HUES64 (cell line): ENCODE measurements at regions not wholly inside any gene's neighbourhood (a gene's known extent, or its start where the extent isn't known, plus 50 kb on each side); places are given as distances from the start of the nearest gene placed in this dataset.

Experiments
- H3K27ac ChIP-seq: 2 replicates; pipeline ENCODE4 v1.7.0; 2013; ENCODE audit warnings: low read depth, low read length, inconsistent platforms
- H3K27me3 ChIP-seq: 2 replicates; pipeline ENCODE4 v1.6.1; 2013; ENCODE audit warnings: mild to moderate bottlenecking, low read length; ENCODE audit not compliant: insufficient read depth
- H3K36me3 ChIP-seq: 2 replicates; pipeline ENCODE4 v1.6.1; 2013; ENCODE audit warnings: mild to moderate bottlenecking, low read length; ENCODE audit not compliant: insufficient read depth
- H3K4me1 ChIP-seq: 2 replicates; pipeline ENCODE4 v1.6.1; 2013; ENCODE audit warnings: mild to moderate bottlenecking, low read length, moderate library complexity; ENCODE audit not compliant: insufficient read depth
- H3K4me3 ChIP-seq: 2 replicates; pipeline ENCODE4 v1.5.1; 2013; ENCODE audit warnings: mild to moderate bottlenecking, low read length, moderate library complexity
- H3K9ac ChIP-seq: 2 replicates; pipeline ENCODE4 v1.6.1; 2013; ENCODE audit warnings: mild to moderate bottlenecking, low read depth, low read length
- H3K9me3 ChIP-seq: 2 replicates; pipeline ENCODE4 v1.6.1; 2013; ENCODE audit warnings: low read depth, low read length; ENCODE audit not compliant: insufficient read depth
- WGBS: fragments of 150-250, 120-280 bp; methylation state at CpG from one replicate; pipeline ENCODE4 v1.1.7; 2013; ENCODE audit warnings: missing lambda C conversion rate; 5-methylcytosine and 5-hydroxymethylcytosine counted together

GRCh38 chr3:41024031-41024836 is 175.1 kb upstream of the CTNNB1 start:
- WGBS, result 90% methylated on average over 5 of the region's 5 CpGs
- no peaks in the 10 kb centered on the region for H3K9me3 ChIP-seq
- no peak overlapping the region for H3K4me3 ChIP-seq
- H3K27ac ChIP-seq, result no peak overlapping the region
- no peaks in the 10 kb centered on the region for H3K36me3 ChIP-seq
- H3K4me1 ChIP-seq, result peaks cover 7% of the 10 kb centered on the region; the same call in 1 of the 2 replicates
- H3K27me3 ChIP-seq, result no peaks in the 10 kb centered on the region
- H3K9ac ChIP-seq, result no peak overlapping the region

GRCh38 chr3:41026394-41027177 is 172.7 kb upstream of the CTNNB1 start:
- WGBS, result 50% methylated on average over 3 of the region's 3 CpGs
- H3K27me3 ChIP-seq, result no peaks in the 10 kb centered on the region
- H3K9ac ChIP-seq, result no peak overlapping the region
- H3K27ac ChIP-seq, result no peak overlapping the region
- H3K4me1 ChIP-seq, result peaks cover 7% of the 10 kb centered on the region; the same call in 1 of the 2 replicates
- H3K36me3 ChIP-seq, result no peaks in the 10 kb centered on the region
- H3K4me3 ChIP-seq, result no peak overlapping the region
- H3K9me3 ChIP-seq, result no peaks in the 10 kb centered on the region

- Histone ChIP-seq H3K27me3 (no peaks in the 10 kb centered on the region), H3K4me3 (no peak overlapping the region), H3K4me1 (peaks cover 7% of the 10 kb centered on the region; the same call in 1 of the 2 replicates), H3K27ac (no peak overlapping the region), H3K9me3 (no peaks in the 10 kb centered on the region), H3K36me3 (no peaks in the 10 kb centered on the region), H3K9ac (no peak overlapping the region)
- WGBS, result 96% methylated on average over 3 of the region's 3 CpGs
Observed at GRCh38 chr3:41029356-41029755, 169.9 kb upstream of the CTNNB1 start.

GRCh38 chr3:41030220-41030619 is 169.1 kb upstream of the CTNNB1 start:
- Histone ChIP-seq H3K36me3 (no peaks in the 10 kb centered on the region), H3K4me3 (no peak overlapping the region), H3K9me3 (no peaks in the 10 kb centered on the region), H3K4me1 (peaks cover 7% of the 10 kb centered on the region; the same call in 1 of the 2 replicates), H3K27ac (no peak overlapping the region), H3K27me3 (no peaks in the 10 kb centered on the region), H3K9ac (no peak overlapping the region)
- 94% methylated on average over 4 of the region's 4 CpGs for WGBS

- Histone ChIP-seq H3K9me3 (no peaks in the 10 kb centered on the region), H3K4me3 (no peak overlapping the region), H3K4me1 (peaks cover 5% of the 10 kb centered on the region; the same call in 1 of the 2 replicates), H3K27ac (no peak overlapping the region), H3K9ac (no peak overlapping the region), H3K27me3 (no peaks in the 10 kb centered on the region), H3K36me3 (no peaks in the 10 kb centered on the region)
- WGBS, result 93% methylated on average over 2 of the region's 2 CpGs
Observed at GRCh38 chr3:41031401-41031800, 167.9 kb upstream of the CTNNB1 start.

GRCh38 chr3:41033956-41034519 is 165.3 kb upstream of the CTNNB1 start:
- Histone ChIP-seq H3K9ac (no peak overlapping the region), H3K27ac (no peak overlapping the region), H3K4me3 (no peak overlapping the region), H3K27me3 (no peaks in the 10 kb centered on the region), H3K4me1 (no peaks in the 10 kb centered on the region), H3K36me3 (no peaks in the 10 kb centered on the region), H3K9me3 (no peaks in the 10 kb centered on the region)
- 72% methylated on average over 2 of the region's 3 CpGs for WGBS

GRCh38 chr3:41035456-41036022 is 163.8 kb upstream of the CTNNB1 start:
- Histone ChIP-seq H3K4me1 (no peaks in the 10 kb centered on the region), H3K36me3 (no peaks in the 10 kb centered on the region), H3K4me3 (no peak overlapping the region), H3K9ac (no peak overlapping the region), H3K27me3 (no peaks in the 10 kb centered on the region), H3K27ac (no peak overlapping the region), H3K9me3 (no peaks in the 10 kb centered on the region)
- 83% methylated on average over 2 of the region's 2 CpGs for whole genome bisulfite sequencing

- 98% methylated on average over 3 of the region's 4 CpGs for WGBS
- no peaks in the 10 kb centered on the region for H3K27me3 ChIP-seq
- no peaks in the 10 kb centered on the region for H3K4me1 ChIP-seq
- no peak overlapping the region for H3K4me3 ChIP-seq
- H3K9me3 ChIP-seq, result no peaks in the 10 kb centered on the region
- no peak overlapping the region for H3K27ac ChIP-seq
- no peaks in the 10 kb centered on the region for H3K36me3 ChIP-seq
- H3K9ac ChIP-seq, result no peak overlapping the region
Observed at GRCh38 chr3:41037651-41038334, 161.5 kb upstream of the CTNNB1 start.

GRCh38 chr3:41040256-41040655 is 159.0 kb upstream of the CTNNB1 start:
- Histone ChIP-seq H3K27me3 (no peaks in the 10 kb centered on the region), H3K9me3 (no peaks in the 10 kb centered on the region), H3K9ac (no peak overlapping the region), H3K36me3 (no peaks in the 10 kb centered on the region), H3K4me3 (no peak overlapping the region), H3K27ac (no peak overlapping the region), H3K4me1 (no peaks in the 10 kb centered on the region)
- 90% methylated on average over 2 of the region's 2 CpGs for WGBS

GRCh38 chr3:41041462-41041861 is 157.8 kb upstream of the CTNNB1 start:
- 73% methylated on average over 4 of the region's 4 CpGs for WGBS

More at GRCh38 chr3:41041462-41041861, 157.8 kb upstream of the CTNNB1 start:
- Histone ChIP-seq H3K4me3 (no peak overlapping the region), H3K27ac (no peak overlapping the region), H3K27me3 (no peaks in the 10 kb centered on the region), H3K36me3 (no peaks in the 10 kb centered on the region), H3K9ac (no peak overlapping the region), H3K4me1 (peaks cover 6% of the 10 kb centered on the region), H3K9me3 (no peaks in the 10 kb centered on the region)
